ENCODE measurements at regions not wholly inside any gene's neighbourhood (a gene's known extent, or its start where the extent isn't known, plus 50 kb on each side); places are given as distances from the start of the nearest gene placed in this dataset.

- no peaks in the 10 kb centered on the region for H3K9me3 ChIP-seq (ENCODE audit: low read length)
- TF ChIP-seq KLF11 (CRISPR knock-in tag; IDR thresholded peaks at IDR 0.05) (no peak), RARG (CRISPR knock-in tag; IDR thresholded peaks at IDR 0.05; ENCODE audit: low read depth) (no peak), ZNF816 (CRISPR knock-in tag; IDR thresholded peaks at IDR 0.05; ENCODE audit: borderline replicate concordance) (no peak), HNRNPH1 (optimal IDR thresholded peaks at IDR 0.05; ENCODE audit: low read depth, low read length) (no peak), ZNF672 (CRISPR knock-in tag; IDR thresholded peaks at IDR 0.05) (no peak), REL (CRISPR knock-in tag; conservative IDR thresholded peaks at IDR 0.05) (no peak), SOX13 (IDR thresholded peaks at IDR 0.05) (no peak), SOX13 (CRISPR knock-in tag; conservative IDR thresholded peaks at IDR 0.05 in 1 of 2, IDR thresholded peaks at IDR 0.05 in 1 of 2) (no peak)
- no peaks in the 10 kb centered on the region for H3K4me1 ChIP-seq (ENCODE audit: insufficient read depth, low read length)
- in situ Hi-C loops (cut with HindIII; ENCODE audit: extremely low pct_ligation_motif_present, low pct_unique_long_range_greater_than_20kb) (no loop called here), intact Hi-C loops (cut with micrococcal nuclease; ENCODE audit: unreplicated experiment) (no loop called here)
- H3K79me2 ChIP-seq (ENCODE audit: insufficient read depth, low read length), result no peaks in the 10 kb centered on the region
- H3K36me3 ChIP-seq (replicated peaks in 1 of 2; ENCODE audit: control insufficient read depth in 1 of 2, insufficient read depth in 2 of 2, low read length in 2 of 2), result no peaks in the 10 kb centered on the region
- no peak overlapping the region for H3K9ac ChIP-seq (ENCODE audit: insufficient read depth, low read depth, low read length)
- H3K27ac ChIP-seq (ENCODE audit: extremely low read length, insufficient read depth, low read length), result no peak overlapping the region
- ChIA-PET CTCF (ENCODE audit: low intra/inter-chr PET ratio, low total read pairs) (no interaction called here), POLR2A (no interaction called here)
- no TSS peak for BruUV-seq (replicated peaks)
- H3K4me3 ChIP-seq (replicated peaks in 1 of 3; ENCODE audit: insufficient read depth in 1 of 3, low read depth in 2 of 3, low read length in 3 of 3), result no peak overlapping the region
- H4K20me1 ChIP-seq (ENCODE audit: insufficient read depth, low read length), result no peaks in the 10 kb centered on the region
- no peak overlapping the region for H3K4me2 ChIP-seq (ENCODE audit: low read depth, low read length)
- 44% methylated on average over 2 of the region's 2 CpGs for WGBS (ENCODE audit: low lambda C conversion rate)
- FAIRE-seq (no peak), DNase-seq (ENCODE audit: low spot score) (no peak), ATAC-seq (no peak)
- H3K27me3 ChIP-seq (ENCODE audit: control insufficient read depth in 1 of 2, insufficient read depth in 2 of 2, low read length in 2 of 2), result no peaks in the 10 kb centered on the region
- no peak overlapping the region for H2AFZ ChIP-seq (ENCODE audit: low read length)
Observed at GRCh38 chr4:119682099-119682498, 53.5 kb upstream of the PDE5A start.

- BruUV-seq (replicated peaks), result no TSS peak
- ChIA-PET CTCF (ENCODE audit: low intra/inter-chr PET ratio, low total read pairs) (no interaction called here), POLR2A (no interaction called here)
- Histone ChIP-seq H3K27me3 (ENCODE audit: control insufficient read depth in 1 of 2, insufficient read depth in 2 of 2, low read length in 2 of 2) (no peaks in the 10 kb centered on the region), H4K20me1 (ENCODE audit: insufficient read depth, low read length) (no peaks in the 10 kb centered on the region), H3K27ac (ENCODE audit: extremely low read length, insufficient read depth, low read length) (no peak overlapping the region), H3K4me1 (ENCODE audit: insufficient read depth, low read length) (no peaks in the 10 kb centered on the region), H3K9ac (ENCODE audit: insufficient read depth, low read depth, low read length) (no peak overlapping the region), H3K9me3 (ENCODE audit: low read length) (no peaks in the 10 kb centered on the region), H3K36me3 (replicated peaks in 1 of 2; ENCODE audit: control insufficient read depth in 1 of 2, insufficient read depth in 2 of 2, low read length in 2 of 2) (no peaks in the 10 kb centered on the region), H2AFZ (ENCODE audit: low read length) (no peak overlapping the region), H3K79me2 (ENCODE audit: insufficient read depth, low read length) (no peaks in the 10 kb centered on the region), H3K4me2 (ENCODE audit: low read depth, low read length) (no peak overlapping the region), H3K4me3 (replicated peaks in 1 of 3; ENCODE audit: insufficient read depth in 1 of 3, low read depth in 2 of 3, low read length in 3 of 3) (no peak overlapping the region)
- no peak for FAIRE-seq
- intact Hi-C loops (cut with micrococcal nuclease; ENCODE audit: unreplicated experiment) (no loop called here), in situ Hi-C loops (cut with HindIII; ENCODE audit: extremely low pct_ligation_motif_present, low pct_unique_long_range_greater_than_20kb) (no loop called here)
- 6% methylated on average over 3 of the region's 3 CpGs for WGBS (ENCODE audit: low lambda C conversion rate)
- no peak for TF ChIP-seq ZNF460 (CRISPR knock-in tag; IDR thresholded peaks at IDR 0.05; ENCODE audit: borderline replicate concordance)
- no peak for TF ChIP-seq JARID2 (CRISPR knock-in tag; IDR thresholded peaks at IDR 0.05; ENCODE audit: insufficient replicate concordance)
- no peak for ATAC-seq
- DNase-seq (ENCODE audit: low spot score), result no peak
Observed at GRCh38 chr4:119679251-119679650, 50.6 kb upstream of the PDE5A start.
